ENCODE measurements at regions not wholly inside any gene's neighbourhood (a gene's known extent, or its start where the extent isn't known, plus 50 kb on each side); places are given as distances from the start of the nearest gene placed in this dataset.

DNA sequence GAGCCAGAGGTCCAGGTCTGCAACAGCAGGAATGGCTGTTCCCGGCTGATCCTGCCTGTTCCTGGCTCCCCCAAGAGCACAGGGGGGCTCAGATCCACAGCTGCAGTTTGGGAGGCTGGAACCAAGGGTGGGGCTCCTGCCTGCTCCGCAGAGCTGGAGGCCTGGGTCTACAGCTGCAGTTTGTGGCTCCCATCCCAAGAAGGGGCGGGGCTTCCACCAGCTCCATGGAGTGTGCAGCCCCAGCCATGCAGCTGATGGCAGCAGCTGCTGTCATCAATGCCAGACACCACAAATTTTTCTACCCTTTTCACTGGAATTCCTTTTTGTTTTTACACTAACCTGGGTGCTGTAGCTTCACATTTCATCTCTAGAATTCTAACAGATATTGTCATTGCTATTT lies 135.4 kb upstream of the KIF2B start:
- no peak overlapping the region for H3K27ac Mint-ChIP-seq
- H3K36me3 Mint-ChIP-seq (ENCODE audit: low read depth) = peaks cover 22% of the 10 kb centered on the region
- Histone ChIP-seq H3F3A (replicated peaks; ENCODE audit: low read depth) (no peaks in the 10 kb centered on the region), H2AFZ (no peak overlapping the region), H3K27ac (ENCODE audit: low read depth) (no peak overlapping the region), H3K27me3 (ENCODE audit: insufficient read depth) (no peaks in the 10 kb centered on the region), H3K4me3 (no peak overlapping the region), H3K79me2 (replicated peaks; ENCODE audit: insufficient read depth) (no peaks in the 10 kb centered on the region), H4K20me1 (replicated peaks; ENCODE audit: insufficient read depth) (no peaks in the 10 kb centered on the region), H3K36me3 (ENCODE audit: insufficient read depth) (no peaks in the 10 kb centered on the region), H3K4me1 (ENCODE audit: insufficient read depth) (no peaks in the 10 kb centered on the region), H3K4me2 (no peak overlapping the region), H3K9me2 (ENCODE audit: insufficient read depth) (0 out of 2 replicates have a peak, but pooled peaks cover 2% of the 10 kb centered on the region)
- no peaks in the 10 kb centered on the region for H3K27me3 Mint-ChIP-seq (ENCODE audit: insufficient read depth, low read depth, poor library complexity)
- H3K4me1 Mint-ChIP-seq = no peaks in the 10 kb centered on the region
- H3K4me3 Mint-ChIP-seq = no peak overlapping the region
- ATAC-seq = no peak
- H3K9me3 Mint-ChIP-seq = peaks cover 25% of the 10 kb centered on the region
- no peak for DNase-seq (ENCODE audit: low spot score)
- TF ChIP-seq STAT1 (IDR thresholded peaks at IDR 0.05; ENCODE audit: unreplicated experiment) (no peak), POLR2AphosphoS5 (IDR thresholded peaks at IDR 0.05; ENCODE audit: low read depth) (no peak), NANOG (IDR thresholded peaks at IDR 0.05; ENCODE audit: borderline replicate concordance) (no peak), ZNF114 (CRISPR knock-in tag; IDR thresholded peaks at IDR 0.05) (no peak), CTCF (conservative IDR thresholded peaks at IDR 0.05; ENCODE audit: low read depth in 2 of 2) (no peak), EZH2phosphoT487 (IDR thresholded peaks at IDR 0.05; ENCODE audit: unreplicated experiment) (no peak), ZNF331 (CRISPR knock-in tag; IDR thresholded peaks at IDR 0.05; ENCODE audit: low read depth) (no peak), JUNB (IDR thresholded peaks at IDR 0.05; ENCODE audit: unreplicated experiment) (no peak), EZH2 (IDR thresholded peaks at IDR 0.05; ENCODE audit: low read depth, unreplicated experiment) (no peak), CREB1 (CRISPR knock-in tag; IDR thresholded peaks at IDR 0.05; ENCODE audit: low read depth) (no peak)
- TF ChIP-seq, protein P1, sequence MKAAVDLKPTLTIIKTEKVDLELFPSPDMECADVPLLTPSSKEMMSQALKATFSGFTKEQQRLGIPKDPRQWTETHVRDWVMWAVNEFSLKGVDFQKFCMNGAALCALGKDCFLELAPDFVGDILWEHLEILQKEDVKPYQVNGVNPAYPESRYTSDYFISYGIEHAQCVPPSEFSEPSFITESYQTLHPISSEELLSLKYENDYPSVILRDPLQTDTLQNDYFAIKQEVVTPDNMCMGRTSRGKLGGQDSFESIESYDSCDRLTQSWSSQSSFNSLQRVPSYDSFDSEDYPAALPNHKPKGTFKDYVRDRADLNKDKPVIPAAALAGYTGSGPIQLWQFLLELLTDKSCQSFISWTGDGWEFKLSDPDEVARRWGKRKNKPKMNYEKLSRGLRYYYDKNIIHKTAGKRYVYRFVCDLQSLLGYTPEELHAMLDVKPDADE (IDR thresholded peaks at IDR 0.05) = no peak
- TF ChIP-seq, protein P2, sequence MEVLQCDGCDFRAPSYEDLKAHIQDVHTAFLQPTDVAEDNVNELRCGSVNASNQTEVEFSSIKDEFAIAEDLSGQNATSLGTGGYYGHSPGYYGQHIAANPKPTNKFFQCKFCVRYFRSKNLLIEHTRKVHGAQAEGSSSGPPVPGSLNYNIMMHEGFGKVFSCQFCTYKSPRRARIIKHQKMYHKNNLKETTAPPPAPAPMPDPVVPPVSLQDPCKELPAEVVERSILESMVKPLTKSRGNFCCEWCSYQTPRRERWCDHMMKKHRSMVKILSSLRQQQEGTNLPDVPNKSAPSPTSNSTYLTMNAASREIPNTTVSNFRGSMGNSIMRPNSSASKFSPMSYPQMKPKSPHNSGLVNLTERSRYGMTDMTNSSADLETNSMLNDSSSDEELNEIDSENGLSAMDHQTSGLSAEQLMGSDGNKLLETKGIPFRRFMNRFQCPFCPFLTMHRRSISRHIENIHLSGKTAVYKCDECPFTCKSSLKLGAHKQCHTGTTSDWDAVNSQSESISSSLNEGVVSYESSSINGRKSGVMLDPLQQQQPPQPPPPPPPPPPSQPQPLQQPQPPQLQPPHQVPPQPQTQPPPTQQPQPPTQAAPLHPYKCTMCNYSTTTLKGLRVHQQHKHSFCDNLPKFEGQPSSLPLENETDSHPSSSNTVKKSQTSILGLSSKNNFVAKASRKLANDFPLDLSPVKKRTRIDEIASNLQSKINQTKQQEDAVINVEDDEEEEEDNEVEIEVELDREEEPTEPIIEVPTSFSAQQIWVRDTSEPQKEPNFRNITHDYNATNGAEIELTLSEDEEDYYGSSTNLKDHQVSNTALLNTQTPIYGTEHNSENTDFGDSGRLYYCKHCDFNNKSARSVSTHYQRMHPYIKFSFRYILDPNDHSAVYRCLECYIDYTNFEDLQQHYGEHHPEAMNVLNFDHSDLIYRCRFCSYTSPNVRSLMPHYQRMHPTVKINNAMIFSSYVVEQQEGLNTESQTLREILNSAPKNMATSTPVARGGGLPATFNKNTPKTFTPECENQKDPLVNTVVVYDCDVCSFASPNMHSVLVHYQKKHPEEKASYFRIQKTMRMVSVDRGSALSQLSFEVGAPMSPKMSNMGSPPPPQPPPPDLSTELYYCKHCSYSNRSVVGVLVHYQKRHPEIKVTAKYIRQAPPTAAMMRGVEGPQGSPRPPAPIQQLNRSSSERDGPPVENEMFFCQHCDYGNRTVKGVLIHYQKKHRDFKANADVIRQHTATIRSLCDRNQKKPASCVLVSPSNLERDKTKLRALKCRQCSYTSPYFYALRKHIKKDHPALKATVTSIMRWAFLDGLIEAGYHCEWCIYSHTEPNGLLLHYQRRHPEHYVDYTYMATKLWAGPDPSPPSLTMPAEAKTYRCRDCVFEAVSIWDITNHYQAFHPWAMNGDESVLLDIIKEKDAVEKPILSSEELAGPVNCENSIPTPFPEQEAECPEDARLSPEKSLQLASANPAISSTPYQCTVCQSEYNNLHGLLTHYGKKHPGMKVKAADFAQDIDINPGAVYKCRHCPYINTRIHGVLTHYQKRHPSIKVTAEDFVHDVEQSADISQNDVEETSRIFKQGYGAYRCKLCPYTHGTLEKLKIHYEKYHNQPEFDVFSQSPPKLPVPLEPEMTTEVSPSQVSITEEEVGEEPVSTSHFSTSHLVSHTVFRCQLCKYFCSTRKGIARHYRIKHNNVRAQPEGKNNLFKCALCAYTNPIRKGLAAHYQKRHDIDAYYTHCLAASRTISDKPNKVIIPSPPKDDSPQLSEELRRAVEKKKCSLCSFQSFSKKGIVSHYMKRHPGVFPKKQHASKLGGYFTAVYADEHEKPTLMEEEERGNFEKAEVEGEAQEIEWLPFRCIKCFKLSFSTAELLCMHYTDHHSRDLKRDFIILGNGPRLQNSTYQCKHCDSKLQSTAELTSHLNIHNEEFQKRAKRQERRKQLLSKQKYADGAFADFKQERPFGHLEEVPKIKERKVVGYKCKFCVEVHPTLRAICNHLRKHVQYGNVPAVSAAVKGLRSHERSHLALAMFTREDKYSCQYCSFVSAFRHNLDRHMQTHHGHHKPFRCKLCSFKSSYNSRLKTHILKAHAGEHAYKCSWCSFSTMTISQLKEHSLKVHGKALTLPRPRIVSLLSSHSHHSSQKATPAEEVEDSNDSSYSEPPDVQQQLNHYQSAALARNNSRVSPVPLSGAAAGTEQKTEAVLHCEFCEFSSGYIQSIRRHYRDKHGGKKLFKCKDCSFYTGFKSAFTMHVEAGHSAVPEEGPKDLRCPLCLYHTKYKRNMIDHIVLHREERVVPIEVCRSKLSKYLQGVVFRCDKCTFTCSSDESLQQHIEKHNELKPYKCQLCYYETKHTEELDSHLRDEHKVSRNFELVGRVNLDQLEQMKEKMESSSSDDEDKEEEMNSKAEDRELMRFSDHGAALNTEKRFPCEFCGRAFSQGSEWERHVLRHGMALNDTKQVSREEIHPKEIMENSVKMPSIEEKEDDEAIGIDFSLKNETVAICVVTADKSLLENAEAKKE (CRISPR knock-in tag; IDR thresholded peaks at IDR 0.05) = no peak
- TF ChIP-seq, protein P3, sequence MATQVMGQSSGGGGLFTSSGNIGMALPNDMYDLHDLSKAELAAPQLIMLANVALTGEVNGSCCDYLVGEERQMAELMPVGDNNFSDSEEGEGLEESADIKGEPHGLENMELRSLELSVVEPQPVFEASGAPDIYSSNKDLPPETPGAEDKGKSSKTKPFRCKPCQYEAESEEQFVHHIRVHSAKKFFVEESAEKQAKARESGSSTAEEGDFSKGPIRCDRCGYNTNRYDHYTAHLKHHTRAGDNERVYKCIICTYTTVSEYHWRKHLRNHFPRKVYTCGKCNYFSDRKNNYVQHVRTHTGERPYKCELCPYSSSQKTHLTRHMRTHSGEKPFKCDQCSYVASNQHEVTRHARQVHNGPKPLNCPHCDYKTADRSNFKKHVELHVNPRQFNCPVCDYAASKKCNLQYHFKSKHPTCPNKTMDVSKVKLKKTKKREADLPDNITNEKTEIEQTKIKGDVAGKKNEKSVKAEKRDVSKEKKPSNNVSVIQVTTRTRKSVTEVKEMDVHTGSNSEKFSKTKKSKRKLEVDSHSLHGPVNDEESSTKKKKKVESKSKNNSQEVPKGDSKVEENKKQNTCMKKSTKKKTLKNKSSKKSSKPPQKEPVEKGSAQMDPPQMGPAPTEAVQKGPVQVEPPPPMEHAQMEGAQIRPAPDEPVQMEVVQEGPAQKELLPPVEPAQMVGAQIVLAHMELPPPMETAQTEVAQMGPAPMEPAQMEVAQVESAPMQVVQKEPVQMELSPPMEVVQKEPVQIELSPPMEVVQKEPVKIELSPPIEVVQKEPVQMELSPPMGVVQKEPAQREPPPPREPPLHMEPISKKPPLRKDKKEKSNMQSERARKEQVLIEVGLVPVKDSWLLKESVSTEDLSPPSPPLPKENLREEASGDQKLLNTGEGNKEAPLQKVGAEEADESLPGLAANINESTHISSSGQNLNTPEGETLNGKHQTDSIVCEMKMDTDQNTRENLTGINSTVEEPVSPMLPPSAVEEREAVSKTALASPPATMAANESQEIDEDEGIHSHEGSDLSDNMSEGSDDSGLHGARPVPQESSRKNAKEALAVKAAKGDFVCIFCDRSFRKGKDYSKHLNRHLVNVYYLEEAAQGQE (IDR thresholded peaks at IDR 0.05; ENCODE audit: unreplicated experiment) = no peak

Measured in GM23338 (cell line).